Mucosa of descending colon (tissue), 3 donors: ENCODE measurements at regions not wholly inside any gene's neighbourhood (a gene's known extent, or its start where the extent isn't known, plus 50 kb on each side); places are given as distances from the start of the nearest gene placed in this dataset.

Source experiments
- ATAC-seq: fragments of 200-7000 bp; cut with Tn5 transposase; one replicate; pipeline ENCODE4 v1.9.1; 2020; ENCODE audit warnings: mild to moderate bottlenecking, moderate library complexity
- DNase-seq, 3 donors: peaks; one replicate each; pipeline ENCODE4 v3.0.0-alpha.2; 2020
- H3K36me3 ChIP-seq: fragments of 200-600 bp; one replicate; pipeline ENCODE4 v1.8.0; 2021; ENCODE audit warnings: low read depth, mild to moderate bottlenecking
- H3K4me1 ChIP-seq: fragments of 200-600 bp; one replicate; pipeline ENCODE4 v1.8.0; 2021; ENCODE audit warnings: low read depth, mild to moderate bottlenecking
- H3K4me3 ChIP-seq: fragments of 200-600 bp; one replicate; pipeline ENCODE4 v1.8.0; 2021; ENCODE audit warnings: mild to moderate bottlenecking
- H3K9me3 ChIP-seq: fragments of 200-600 bp; one replicate; pipeline ENCODE4 v1.8.0; 2021; ENCODE audit warnings: mild to moderate bottlenecking
- CTCF ChIP-seq: fragments of 200-600 bp; IDR thresholded peaks from one replicate; pipeline ENCODE4 v1.8.0; 2022; ENCODE audit warnings: antibody characterized with exemption, mild to moderate bottlenecking
- intact Hi-C, 2 donors: fragments of 100-400 bp; cut with DNase I in 1 of 2; cut with micrococcal nuclease in 1 of 2; formaldehyde crosslinking; loops; one replicate each; pipeline versions ENCODE4 v1.11.0 to v1.11.1; 2022; cut with DNase I, micrococcal nuclease
- donor health status: DM: no; HTN: no; CAD: no; lungs with moderate emphysema.
- donor health status: DM: no; HTN: no; CAD: no.
- donor health status: DM: no; HTN: yes; CAD: no.

GRCh38 chr5:43967165-43967564 lies 364.2 kb downstream of the NNT start:
- Histone ChIP-seq H3K9me3 (peaks cover 30% of the 10 kb centered on the region), H3K4me1 (no peaks in the 10 kb centered on the region), H3K4me3 (no peak overlapping the region), H3K36me3 (no peaks in the 10 kb centered on the region)
- ATAC-seq (no peak), DNase-seq (no peak)
- no peak for TF ChIP-seq CTCF
- intact Hi-C loops = no loop called here

GRCh38 chr5:43959144-43959543 lies 356.2 kb downstream of the NNT start:
- ATAC-seq = no peak
- Histone ChIP-seq H3K36me3 (no peaks in the 10 kb centered on the region), H3K4me3 (no peak overlapping the region), H3K9me3 (peaks cover 26% of the 10 kb centered on the region), H3K4me1 (no peaks in the 10 kb centered on the region)
- no peak for TF ChIP-seq CTCF
- DNase-seq = no peak
- intact Hi-C loops = no loop called here

GRCh38 chr5:43947935-43948334 lies 345.0 kb downstream of the NNT start:
- H3K4me3 ChIP-seq = no peak overlapping the region
- ATAC-seq (no peak), DNase-seq (no peak)
- intact Hi-C loops = no loop called here
- peaks cover 41% of the 10 kb centered on the region for H3K9me3 ChIP-seq
- no peaks in the 10 kb centered on the region for H3K36me3 ChIP-seq
- no peaks in the 10 kb centered on the region for H3K4me1 ChIP-seq
- TF ChIP-seq CTCF = no peak

GRCh38 chr5:43941806-43942205 lies 338.8 kb downstream of the NNT start:
- ATAC-seq (no peak), DNase-seq (no peak)
- Histone ChIP-seq H3K4me3 (no peak overlapping the region), H3K4me1 (no peaks in the 10 kb centered on the region), H3K9me3 (peaks cover 53% of the 10 kb centered on the region), H3K36me3 (no peaks in the 10 kb centered on the region)
- intact Hi-C loops = no loop called here
- no peak for TF ChIP-seq CTCF

- ATAC-seq (no peak), DNase-seq (no peak)
- no peak overlapping the region for H3K4me3 ChIP-seq
- no peaks in the 10 kb centered on the region for H3K36me3 ChIP-seq
- peaks cover 54% of the 10 kb centered on the region for H3K9me3 ChIP-seq
- no peaks in the 10 kb centered on the region for H3K4me1 ChIP-seq
- intact Hi-C loops = no loop called here
- no peak for TF ChIP-seq CTCF
These were observed 337.6 kb downstream of the NNT start for GRCh38 chr5:43940562-43940961.

- no peak overlapping the region for H3K4me3 ChIP-seq
- no peaks in the 10 kb centered on the region for H3K4me1 ChIP-seq
- H3K36me3 ChIP-seq = no peaks in the 10 kb centered on the region
- intact Hi-C loops = no loop called here
- DNase-seq = no peak
- ATAC-seq = no peak
- TF ChIP-seq CTCF = no peak
- H3K9me3 ChIP-seq = peaks cover 38% of the 10 kb centered on the region
These were observed 323.9 kb downstream of the NNT start for GRCh38 chr5:43926923-43927322.
